ENCODE measurements at regions not wholly inside any gene's neighbourhood (a gene's known extent, or its start where the extent isn't known, plus 50 kb on each side); places are given as distances from the start of the nearest gene placed in this dataset.

GRCh38 chr12:71300772-71301675 lies 138.6 kb upstream of the LGR5 start:
- H3K9me3 Mint-ChIP-seq: peaks cover 0 to 3% (median under 1%) of the 10 kb centered on the region in 3 donors
- Histone ChIP-seq H3K9me3 (no peaks in the 10 kb centered on the region), H3K4me1 (ENCODE audit: control insufficient read depth in 1 of 2, extremely low read depth in 1 of 2, insufficient read depth in 2 of 2, low read length in 2 of 2) (no peaks in the 10 kb centered on the region), H3K27me3 (replicated peaks in 1 of 2; ENCODE audit: control insufficient read depth in 2 of 2, extremely low read depth in 1 of 2, insufficient read depth in 2 of 2, low read length in 1 of 2) (no peaks in the 10 kb centered on the region), H3K4me3 (ENCODE audit: control insufficient read depth in 1 of 2, extremely low read depth in 1 of 2, low read length in 1 of 2) (no peak overlapping the region), H3K27ac (ENCODE audit: low read length) (no peak overlapping the region), H3K36me3 (ENCODE audit: control insufficient read depth in 2 of 2, extremely low read depth in 1 of 2, insufficient read depth in 1 of 2, low read length in 1 of 2) (no peaks in the 10 kb centered on the region)
- CTCF ChIA-PET: no interaction called here
- H3K36me3 Mint-ChIP-seq: no peaks in the 10 kb centered on the region
- H3K27me3 Mint-ChIP-seq: no peaks in the 10 kb centered on the region
- H3K4me1 Mint-ChIP-seq: no peaks in the 10 kb centered on the region
- H3K4me3 Mint-ChIP-seq: no peak overlapping the region
- WGBS (ENCODE audit: insufficient coverage): no CpG with 5 or more reads among the region's 4 CpGs
- POLR2A ChIA-PET: no interaction called here
- DNase-seq (no peak), ATAC-seq (replicated peaks in 1 of 4) (no peak)
- H3K27ac Mint-ChIP-seq: no peak overlapping the region

- 86% methylated on average over 1 of the region's 6 CpGs for WGBS (ENCODE audit: insufficient coverage)
Measured at GRCh38 chr12:71299541-71300376, 139.8 kb upstream of the LGR5 start.

GRCh38 chr12:71297930-71298329 lies 140.1 kb upstream of the TSPAN8 start:
- H3K4me3 Mint-ChIP-seq: no peak overlapping the region
- H3K36me3 Mint-ChIP-seq: no peaks in the 10 kb centered on the region
- ChIA-PET POLR2A (interaction anchor here in 1 of 2 donors (0.7 kb wide), 1 partner anchor 38 kb away, joined by 3 read pairs; no protein-coding TSS in a partner anchor), CTCF (no interaction called here)
- Histone ChIP-seq H3K9me3 (no peaks in the 10 kb centered on the region), H3K27ac (ENCODE audit: low read length) (no peak overlapping the region), H3K4me1 (ENCODE audit: control insufficient read depth in 1 of 2, extremely low read depth in 1 of 2, insufficient read depth in 2 of 2, low read length in 2 of 2) (no peaks in the 10 kb centered on the region), H3K4me3 (ENCODE audit: control insufficient read depth in 1 of 2, extremely low read depth in 1 of 2, low read length in 1 of 2) (no peak overlapping the region), H3K27me3 (replicated peaks in 1 of 2; ENCODE audit: control insufficient read depth in 2 of 2, extremely low read depth in 1 of 2, insufficient read depth in 2 of 2, low read length in 1 of 2) (no peaks in the 10 kb centered on the region), H3K36me3 (ENCODE audit: control insufficient read depth in 2 of 2, extremely low read depth in 1 of 2, insufficient read depth in 1 of 2, low read length in 1 of 2) (no peaks in the 10 kb centered on the region)
- ATAC-seq (replicated peaks in 1 of 4) (no peak), DNase-seq (no peak)
- H3K9me3 Mint-ChIP-seq: peaks cover 0 to 3% (median under 1%) of the 10 kb centered on the region in 3 donors
- no peaks in the 10 kb centered on the region for H3K27me3 Mint-ChIP-seq
- H3K4me1 Mint-ChIP-seq: no peaks in the 10 kb centered on the region
- no peak overlapping the region for H3K27ac Mint-ChIP-seq

More at GRCh38 chr12:71299541-71300376, 139.8 kb upstream of the LGR5 start:
- no peaks in the 10 kb centered on the region for H3K27me3 ChIP-seq (replicated peaks in 1 of 2; ENCODE audit: control insufficient read depth in 2 of 2, extremely low read depth in 1 of 2, insufficient read depth in 2 of 2, low read length in 1 of 2)
- no peak for DNase-seq
- Mint-ChIP-seq H3K9me3 (peaks cover 0 to 3% (median 0%) of the 10 kb centered on the region in 3 donors), H3K36me3 (no peaks in the 10 kb centered on the region), H3K27me3 (no peaks in the 10 kb centered on the region), H3K27ac (no peak overlapping the region), H3K4me1 (no peaks in the 10 kb centered on the region), H3K4me3 (no peak overlapping the region)
- H3K36me3 ChIP-seq (ENCODE audit: control insufficient read depth in 2 of 2, extremely low read depth in 1 of 2, insufficient read depth in 1 of 2, low read length in 1 of 2): no peaks in the 10 kb centered on the region
- no peak overlapping the region for H3K4me3 ChIP-seq (ENCODE audit: control insufficient read depth in 1 of 2, extremely low read depth in 1 of 2, low read length in 1 of 2)
- H3K27ac ChIP-seq (ENCODE audit: low read length): no peak overlapping the region
- H3K9me3 ChIP-seq: no peaks in the 10 kb centered on the region
- POLR2A ChIA-PET: no interaction called here
- CTCF ChIA-PET: no interaction called here
- ATAC-seq (replicated peaks in 1 of 4): no peak
- no peaks in the 10 kb centered on the region for H3K4me1 ChIP-seq (ENCODE audit: control insufficient read depth in 1 of 2, extremely low read depth in 1 of 2, insufficient read depth in 2 of 2, low read length in 2 of 2)

GRCh38 chr12:71295953-71296352 lies 138.2 kb upstream of the TSPAN8 start:
- Histone ChIP-seq H3K4me3 (ENCODE audit: control insufficient read depth in 1 of 2, extremely low read depth in 1 of 2, low read length in 1 of 2) (no peak overlapping the region), H3K36me3 (ENCODE audit: control insufficient read depth in 2 of 2, extremely low read depth in 1 of 2, insufficient read depth in 1 of 2, low read length in 1 of 2) (no peaks in the 10 kb centered on the region), H3K9me3 (no peaks in the 10 kb centered on the region), H3K27ac (ENCODE audit: low read length) (no peak overlapping the region), H3K27me3 (replicated peaks in 1 of 2; ENCODE audit: control insufficient read depth in 2 of 2, extremely low read depth in 1 of 2, insufficient read depth in 2 of 2, low read length in 1 of 2) (no peaks in the 10 kb centered on the region), H3K4me1 (ENCODE audit: control insufficient read depth in 1 of 2, extremely low read depth in 1 of 2, insufficient read depth in 2 of 2, low read length in 2 of 2) (no peaks in the 10 kb centered on the region)
- no peak overlapping the region for H3K4me3 Mint-ChIP-seq
- WGBS (ENCODE audit: insufficient coverage): no CpG with 5 or more reads among the region's 1 CpG
- no peaks in the 10 kb centered on the region for H3K36me3 Mint-ChIP-seq
- H3K27me3 Mint-ChIP-seq: no peaks in the 10 kb centered on the region
- DNase-seq (no peak), ATAC-seq (replicated peaks in 1 of 4) (no peak)
- CTCF ChIA-PET: no interaction called here
- POLR2A ChIA-PET: no interaction called here
- peaks cover 0 to 7% (median 5%) of the 10 kb centered on the region in 3 donors for H3K9me3 Mint-ChIP-seq
- no peaks in the 10 kb centered on the region for H3K4me1 Mint-ChIP-seq
- no peak overlapping the region for H3K27ac Mint-ChIP-seq

DNA sequence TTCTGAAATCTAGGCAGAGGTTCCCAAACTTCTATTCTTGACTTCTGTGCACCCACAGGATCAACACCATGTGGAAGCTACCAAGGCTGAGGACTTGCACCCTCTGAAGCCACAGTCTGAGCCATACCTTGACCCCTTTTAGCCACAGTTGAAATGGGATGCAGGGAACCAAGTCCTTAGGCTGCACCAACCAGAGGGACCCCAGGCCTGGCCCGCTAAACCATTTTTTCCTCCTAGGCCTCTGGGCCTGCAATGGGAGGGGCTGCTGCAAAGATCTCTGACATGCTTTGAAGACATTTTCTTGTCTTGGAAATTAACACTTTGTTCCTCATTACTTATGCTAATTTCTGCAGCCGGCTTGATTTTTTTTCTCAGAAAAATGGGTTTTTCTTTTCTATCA lies 133.9 kb upstream of the TSPAN8 start:
- Histone ChIP-seq H3K4me3 (ENCODE audit: control insufficient read depth in 1 of 2, extremely low read depth in 1 of 2, low read length in 1 of 2) (no peak overlapping the region), H3K9me3 (no peaks in the 10 kb centered on the region), H3K4me1 (ENCODE audit: control insufficient read depth in 1 of 2, extremely low read depth in 1 of 2, insufficient read depth in 2 of 2, low read length in 2 of 2) (no peaks in the 10 kb centered on the region), H3K27ac (ENCODE audit: low read length) (no peak overlapping the region), H3K27me3 (replicated peaks in 1 of 2; ENCODE audit: control insufficient read depth in 2 of 2, extremely low read depth in 1 of 2, insufficient read depth in 2 of 2, low read length in 1 of 2) (no peaks in the 10 kb centered on the region), H3K36me3 (ENCODE audit: control insufficient read depth in 2 of 2, extremely low read depth in 1 of 2, insufficient read depth in 1 of 2, low read length in 1 of 2) (no peaks in the 10 kb centered on the region)
- no peaks in the 10 kb centered on the region for H3K27me3 Mint-ChIP-seq
- WGBS (ENCODE audit: insufficient coverage): 93% methylated on average over 1 of the region's 2 CpGs
- DNase-seq (no peak), ATAC-seq (replicated peaks in 1 of 4) (no peak)
- no peaks in the 10 kb centered on the region for H3K36me3 Mint-ChIP-seq
- no peaks in the 10 kb centered on the region for H3K4me1 Mint-ChIP-seq
- no peak overlapping the region for H3K4me3 Mint-ChIP-seq
- H3K27ac Mint-ChIP-seq: no peak overlapping the region
- peaks cover 0 to 10% (median 5%) of the 10 kb centered on the region in 3 donors for H3K9me3 Mint-ChIP-seq
- ChIA-PET CTCF (no interaction called here), POLR2A (no interaction called here)

GRCh38 chr12:71283883-71284282 lies 126.1 kb upstream of the TSPAN8 start:
- H3K27me3 ChIP-seq (replicated peaks in 1 of 2; ENCODE audit: control insufficient read depth in 2 of 2, extremely low read depth in 1 of 2, insufficient read depth in 2 of 2, low read length in 1 of 2): no peaks in the 10 kb centered on the region
- no peaks in the 10 kb centered on the region for H3K36me3 ChIP-seq (ENCODE audit: control insufficient read depth in 2 of 2, extremely low read depth in 1 of 2, insufficient read depth in 1 of 2, low read length in 1 of 2)
- H3K4me3 Mint-ChIP-seq: no peak overlapping the region
- DNase-seq (no peak), ATAC-seq (replicated peaks in 1 of 4) (no peak)
- H3K4me3 ChIP-seq (ENCODE audit: control insufficient read depth in 1 of 2, extremely low read depth in 1 of 2, low read length in 1 of 2): no peak overlapping the region
- H3K9me3 ChIP-seq: no peaks in the 10 kb centered on the region
- H3K27me3 Mint-ChIP-seq: no peaks in the 10 kb centered on the region
- no peak overlapping the region for H3K27ac ChIP-seq (ENCODE audit: low read length)
- ChIA-PET POLR2A (no interaction called here), CTCF (no interaction called here)
- no peaks in the 10 kb centered on the region for H3K4me1 ChIP-seq (ENCODE audit: control insufficient read depth in 1 of 2, extremely low read depth in 1 of 2, insufficient read depth in 2 of 2, low read length in 2 of 2)
- H3K36me3 Mint-ChIP-seq: no peaks in the 10 kb centered on the region
- peaks cover 0 to 8% (median 4%) of the 10 kb centered on the region in 3 donors for H3K9me3 Mint-ChIP-seq
- no peaks in the 10 kb centered on the region for H3K4me1 Mint-ChIP-seq
- no CpG with 5 or more reads among the region's 1 CpG for WGBS (ENCODE audit: insufficient coverage)
- H3K27ac Mint-ChIP-seq: no peak overlapping the region

All from T-cell (primary cell).